Heart left ventricle (tissue), 16 donors: ENCODE measurements at regions not wholly inside any gene's neighbourhood (a gene's known extent, or its start where the extent isn't known, plus 50 kb on each side); places are given as distances from the start of the nearest gene placed in this dataset.

ENCODE experiments used
- ATAC-seq, 4 donors: fragments of 200-7000 bp; cut with Tn5 transposase; one replicate each; pipeline ENCODE4 v1.9.1; 2020 to 2022; ENCODE audit warnings: moderate library complexity in 4 of 4, mild to moderate bottlenecking in 3 of 4, moderate number of reproducible peaks in 1 of 4
- DNase-seq, 5 donors: peaks; one replicate each; pipeline ENCODE4 v3.0.0-alpha.2; 2020
- H3K27ac ChIP-seq, 12 donors: fragments of 200-600 bp; sonication (generic) in 4 of 12; one replicate each; pipeline versions ENCODE4 v1.5.0 to v1.8.0; 2016 to 2022; ENCODE audit warnings: mild to moderate bottlenecking in 2 of 12
- H3K27me3 ChIP-seq, 9 donors: fragments of 200-600 bp; sonication (generic) in 2 of 9; one replicate each; pipeline versions ENCODE4 v1.5.1 to v1.8.0; 2016 to 2022; ENCODE audit warnings: mild to moderate bottlenecking in 3 of 9
- H3K36me3 ChIP-seq, 9 donors: fragments of 200-600 bp; sonication (generic) in 2 of 9; one replicate each; pipeline versions ENCODE4 v1.5.0 to v1.8.0; 2018 to 2022; ENCODE audit warnings: mild to moderate bottlenecking in 2 of 9
- H3K4me1 ChIP-seq, 12 donors: fragments of 200-600 bp; sonication (generic) in 4 of 12; one replicate each; pipeline versions ENCODE4 v1.5.0 to v1.8.0; 2016 to 2022; ENCODE audit warnings: mild to moderate bottlenecking in 3 of 12
- H3K4me3 ChIP-seq, 12 donors: fragments of 200-600 bp; sonication (generic) in 4 of 12; one replicate each; pipeline versions ENCODE4 v1.5.0 to v1.8.0; 2017 to 2022; ENCODE audit warnings: mild to moderate bottlenecking in 9 of 12, moderate library complexity in 4 of 12
- H3K9me3 ChIP-seq, 12 donors: fragments of 200-600 bp; sonication (generic) in 4 of 12; one replicate each; pipeline versions ENCODE4 v1.5.0 to v1.8.0; 2016 to 2022; ENCODE audit warnings: mild to moderate bottlenecking in 1 of 12
- POLR2A ChIP-seq, 2 donors: fragments of 450-650 bp; IDR thresholded peaks; one replicate each; pipeline ENCODE4 v1.6.1; 2017; ENCODE audit warnings: antibody characterized with exemption in 2 of 2, mild to moderate bottlenecking in 2 of 2, moderate library complexity in 2 of 2
- WGBS, 4 donors: extraction: QIAGEN DNeasy Blood & Tissue Kit in 2 of 4; methylation state at CpG; one replicate each; pipeline versions ENCODE4 v1.1.5 to v1.1.7; 2013 to 2018; 5-methylcytosine and 5-hydroxymethylcytosine counted together
- intact Hi-C, 10 donors: fragments of 100-400 bp; cut with DNase I; formaldehyde crosslinking; loops; one replicate each; pipeline versions ENCODE4 v1.11.1 to v1.14.2; 2022
- TF ChIP-seq, protein P1 (sequence below), 12 donors: fragments of 200-600 bp; sonication (generic) in 4 of 12; IDR thresholded peaks; one replicate each; pipeline versions ENCODE4 v1.5.0 to v1.8.0; 2018 to 2022; ENCODE audit warnings: antibody characterized with exemption in 12 of 12, mild to moderate bottlenecking in 5 of 12
- donor health status: ischemic (EF 13 %, LVEDD 7.1; RV severe dilation, severe dysfunction).
- donor health status: healthy with polysubstance abuse.
- donor health status: DM: no; HTN: yes; CAD: no.
- donor health status: DM: no; HTN: no; CAD: no.
- donor health status: ischemic (EF 25% LVEDD 6.9; RV normal size, moderate dysfunction).
- donor health status: ischemic (EF 25% LVEDD 5.7; RV mildly dilated, moderate dysfunction).
- donor health status: healthy.
- donor health status: DM: yes; HTN: yes; CAD: no.
- donor health status: ischemic (EF 35%, LVEDD 5.7; RV mildly dilated, moderate dysfunction).
- donor health status: nonischemic (EF 11% LVEDD 7.7; RV severe dilation, severe dysfunction).
- donor health status: DM: yes; HTN: yes; CAD: no.
- donor health status: PGD.
- donor health status: ischemic (EF 29% LVEDD 5.4; RV normal size, mild dysfunction).
- donor health status: nonischemic (EF 23%, LVEDD 6.1; RV moderate dilation, normal function).

DNA sequence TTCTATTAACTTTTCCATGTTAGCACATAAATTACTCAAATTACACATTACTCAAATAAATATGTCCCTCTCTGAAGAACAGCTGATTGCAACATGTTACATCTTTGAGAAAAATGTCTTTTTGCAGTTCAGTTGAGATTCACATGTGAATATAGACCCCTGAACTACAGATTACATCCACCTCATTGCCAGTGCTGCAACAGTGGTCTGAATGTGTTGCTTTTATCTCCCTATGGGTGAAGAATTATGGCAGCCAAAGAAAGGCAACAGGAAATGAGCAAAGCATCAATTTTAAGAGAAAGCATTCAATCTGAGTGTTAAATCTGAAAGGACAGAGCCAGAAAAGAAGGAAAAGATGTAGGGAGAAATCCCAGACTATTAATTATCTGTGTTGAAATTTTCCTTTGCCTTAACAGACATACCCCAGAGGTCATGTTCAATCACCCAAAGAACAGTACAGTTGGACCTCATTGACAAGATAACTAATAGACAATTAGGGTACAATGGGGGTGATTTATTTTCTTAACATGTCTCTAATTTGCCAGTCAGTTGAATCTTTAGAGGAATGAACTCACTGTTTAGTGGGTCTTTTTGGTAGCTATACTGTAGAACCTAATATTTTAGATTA, 620.2 kb downstream of the CPS1 start:
- no peak for ATAC-seq
- TF ChIP-seq, protein P1, sequence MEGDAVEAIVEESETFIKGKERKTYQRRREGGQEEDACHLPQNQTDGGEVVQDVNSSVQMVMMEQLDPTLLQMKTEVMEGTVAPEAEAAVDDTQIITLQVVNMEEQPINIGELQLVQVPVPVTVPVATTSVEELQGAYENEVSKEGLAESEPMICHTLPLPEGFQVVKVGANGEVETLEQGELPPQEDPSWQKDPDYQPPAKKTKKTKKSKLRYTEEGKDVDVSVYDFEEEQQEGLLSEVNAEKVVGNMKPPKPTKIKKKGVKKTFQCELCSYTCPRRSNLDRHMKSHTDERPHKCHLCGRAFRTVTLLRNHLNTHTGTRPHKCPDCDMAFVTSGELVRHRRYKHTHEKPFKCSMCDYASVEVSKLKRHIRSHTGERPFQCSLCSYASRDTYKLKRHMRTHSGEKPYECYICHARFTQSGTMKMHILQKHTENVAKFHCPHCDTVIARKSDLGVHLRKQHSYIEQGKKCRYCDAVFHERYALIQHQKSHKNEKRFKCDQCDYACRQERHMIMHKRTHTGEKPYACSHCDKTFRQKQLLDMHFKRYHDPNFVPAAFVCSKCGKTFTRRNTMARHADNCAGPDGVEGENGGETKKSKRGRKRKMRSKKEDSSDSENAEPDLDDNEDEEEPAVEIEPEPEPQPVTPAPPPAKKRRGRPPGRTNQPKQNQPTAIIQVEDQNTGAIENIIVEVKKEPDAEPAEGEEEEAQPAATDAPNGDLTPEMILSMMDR (IDR thresholded peaks at IDR 0.05): no peak
- TF ChIP-seq POLR2A (IDR thresholded peaks at IDR 0.05): no peak
- H3K36me3 ChIP-seq: no peaks in the 10 kb centered on the region
- no peak overlapping the region for H3K4me3 ChIP-seq
- no peak for DNase-seq
- H3K9me3 ChIP-seq: no peaks in the 10 kb centered on the region
- intact Hi-C loops: no loop called here
- H3K27me3 ChIP-seq: no peaks in the 10 kb centered on the region
- no peaks in the 10 kb centered on the region for H3K4me1 ChIP-seq
- no peak overlapping the region for H3K27ac ChIP-seq

DNA sequence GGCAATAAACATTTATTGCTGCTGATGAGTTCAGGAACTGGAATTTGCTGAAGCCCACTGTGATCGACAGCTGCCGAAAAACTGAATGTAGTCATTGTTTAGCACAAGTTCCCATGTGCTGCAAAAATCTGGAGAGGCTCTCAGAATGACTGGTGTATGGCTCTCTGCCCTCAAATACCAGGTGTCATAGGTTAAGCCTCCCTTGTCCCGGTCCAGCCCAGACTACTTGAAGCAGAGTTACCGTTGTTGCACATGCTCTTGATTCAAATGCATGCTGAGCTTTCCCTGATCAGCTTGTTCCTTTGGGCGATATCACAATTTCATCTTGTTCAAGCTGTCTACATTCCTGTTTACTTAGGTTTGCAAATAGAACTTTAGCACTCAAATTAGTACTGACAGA, 625.2 kb downstream of the CPS1 start:
- H3K4me3 ChIP-seq: no peak overlapping the region
- no peak for DNase-seq
- ATAC-seq: no peak
- intact Hi-C loops: no loop called here
- no peaks in the 10 kb centered on the region for H3K27me3 ChIP-seq
- H3K4me1 ChIP-seq: no peaks in the 10 kb centered on the region
- 49 to 56% (median 51%) methylated on average over 5 of the region's 5 CpGs for WGBS, 4 donors
- no peaks in the 10 kb centered on the region for H3K9me3 ChIP-seq
- no peaks in the 10 kb centered on the region for H3K36me3 ChIP-seq
- TF ChIP-seq, protein P1 (IDR thresholded peaks at IDR 0.05): no peak
- no peak for TF ChIP-seq POLR2A (IDR thresholded peaks at IDR 0.05)
- H3K27ac ChIP-seq: no peak overlapping the region

DNA sequence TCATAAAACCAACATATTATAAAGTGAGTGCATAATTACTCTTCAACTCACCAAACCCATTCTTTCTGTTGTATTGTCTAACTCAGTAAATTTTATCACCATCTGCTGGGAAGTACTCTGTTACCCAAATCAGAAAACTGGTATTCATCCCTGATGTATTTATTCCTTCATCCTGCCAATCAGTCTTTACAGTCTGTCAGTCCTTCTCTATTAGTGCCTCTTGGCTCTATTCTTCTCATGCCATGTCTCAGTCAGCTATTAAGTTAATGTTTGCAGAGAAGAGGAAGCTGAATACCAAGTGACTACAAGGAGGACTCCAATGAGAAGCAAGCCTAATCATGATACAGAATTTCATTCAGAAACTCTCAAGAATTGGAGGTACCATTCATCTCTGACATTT, 631.2 kb downstream of the CPS1 start:
- Histone ChIP-seq H3K4me1 (no peaks in the 10 kb centered on the region), H3K36me3 (no peaks in the 10 kb centered on the region), H3K27ac (no peak overlapping the region), H3K9me3 (no peaks in the 10 kb centered on the region), H3K4me3 (no peak overlapping the region), H3K27me3 (no peaks in the 10 kb centered on the region)
- TF ChIP-seq, protein P1 (IDR thresholded peaks at IDR 0.05): no peak
- no peak for TF ChIP-seq POLR2A (IDR thresholded peaks at IDR 0.05)
- DNase-seq: no peak
- ATAC-seq: no peak
- intact Hi-C loops: no loop called here

DNA sequence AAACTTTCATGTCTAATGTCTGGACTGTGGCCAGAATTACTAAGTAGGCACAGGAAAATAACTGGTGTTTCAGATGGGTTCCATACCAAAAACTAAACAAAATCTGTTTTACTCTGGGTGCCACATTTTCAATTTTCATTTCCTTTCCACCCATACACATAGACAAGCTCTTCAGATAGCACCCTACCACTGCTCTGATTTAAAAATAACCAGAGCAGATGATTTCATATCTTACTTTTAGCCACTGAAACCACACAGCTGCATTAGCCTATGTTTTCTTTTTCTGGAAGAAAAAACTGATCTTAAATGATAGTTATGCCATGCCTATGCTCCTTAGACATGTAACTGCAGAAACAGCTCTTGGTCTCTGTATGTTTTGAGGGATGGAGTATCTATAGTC, 647.6 kb downstream of the CPS1 start:
- Histone ChIP-seq H3K4me3 (no peak overlapping the region), H3K9me3 (no peaks in the 10 kb centered on the region), H3K36me3 (no peaks in the 10 kb centered on the region), H3K27me3 (no peaks in the 10 kb centered on the region), H3K4me1 (peaks cover 0 to 6% (median 0%) of the 10 kb centered on the region in 12 donors), H3K27ac (no peak overlapping the region)
- intact Hi-C loops: no loop called here
- TF ChIP-seq, protein P1 (IDR thresholded peaks at IDR 0.05): no peak
- TF ChIP-seq POLR2A (IDR thresholded peaks at IDR 0.05): no peak
- no peak for DNase-seq
- no peak for ATAC-seq
